Trophoblast cell (in vitro differentiated cells and primary cell): ENCODE measurements at regions not wholly inside any gene's neighbourhood (a gene's known extent, or its start where the extent isn't known, plus 50 kb on each side); places are given as distances from the start of the nearest gene placed in this dataset.

Source experiments
- DNase-seq, 2 donors: peaks; one replicate each; pipeline ENCODE4 v3.0.0-alpha.2; 2016
- H2AFZ ChIP-seq: 2 replicates; pipeline ENCODE4 v1.6.1; 2013; ENCODE audit warnings: low read length, moderate library complexity, mild to moderate bottlenecking; ENCODE audit not compliant: insufficient read depth, poor library complexity
- H2AK5ac ChIP-seq: 2 replicates; pipeline ENCODE4 v1.6.1; 2013; ENCODE audit warnings: mild to moderate bottlenecking, low read length
- H2BK120ac ChIP-seq: 2 replicates; pipeline ENCODE4 v1.6.1; 2013; ENCODE audit warnings: low read length, mild to moderate bottlenecking, moderate library complexity; ENCODE audit not compliant: insufficient read depth, poor library complexity
- H2BK12ac ChIP-seq: 2 replicates; pipeline ENCODE4 v1.6.1; 2013; ENCODE audit warnings: mild to moderate bottlenecking, low read length, moderate library complexity
- H2BK5ac ChIP-seq: 2 replicates; pipeline ENCODE4 v1.6.1; 2013; ENCODE audit warnings: low read length, low read depth, moderate library complexity, mild to moderate bottlenecking; ENCODE audit not compliant: poor library complexity
- H3K14ac ChIP-seq: 2 replicates; pipeline ENCODE4 v1.6.1; 2013; ENCODE audit warnings: mild to moderate bottlenecking, low read length
- H3K18ac ChIP-seq: 2 replicates; pipeline ENCODE4 v1.6.1; 2013; ENCODE audit warnings: mild to moderate bottlenecking, low read length
- H3K23ac ChIP-seq: 2 replicates; pipeline ENCODE4 v1.6.1; 2013; ENCODE audit warnings: low read length
- H3K27ac ChIP-seq: 2 replicates; pipeline ENCODE4 v1.5.1; 2013; ENCODE audit warnings: low read depth, mild to moderate bottlenecking, inconsistent platforms, low read length, moderate library complexity
- H3K27me3 ChIP-seq: 2 replicates; pipeline ENCODE4 v1.6.1; 2013; ENCODE audit warnings: inconsistent platforms, mild to moderate bottlenecking, low read length, moderate library complexity; ENCODE audit not compliant: insufficient read depth
- H3K36me3 ChIP-seq, 2 experiments: 1 replicate in 1 of 2; 2 replicates in 1 of 2; pipeline ENCODE4 v1.6.1; 2013; ENCODE audit warnings: low read length in 2 of 2, mild to moderate bottlenecking in 2 of 2, moderate library complexity in 1 of 2; ENCODE audit not compliant: insufficient read depth in 2 of 2, control insufficient read depth in 1 of 2
- H3K4ac ChIP-seq: 2 replicates; pipeline ENCODE4 v1.6.1; 2013; ENCODE audit warnings: low read depth, mild to moderate bottlenecking, low read length, moderate library complexity
- H3K4me1 ChIP-seq, 2 experiments: 1 replicate in 1 of 2; 2 replicates in 1 of 2; pipeline ENCODE4 v1.6.1; 2013; ENCODE audit warnings: low read length in 2 of 2, mild to moderate bottlenecking in 2 of 2, moderate library complexity in 1 of 2; ENCODE audit not compliant: insufficient read depth in 2 of 2, control insufficient read depth in 1 of 2
- H3K4me2 ChIP-seq: 2 replicates; pipeline ENCODE4 v1.6.1; 2013; ENCODE audit warnings: inconsistent platforms, mild to moderate bottlenecking, low read length, moderate library complexity
- H3K4me3 ChIP-seq: 2 replicates; pipeline ENCODE4 v1.5.1; 2013; ENCODE audit warnings: mild to moderate bottlenecking, low read depth, low read length, inconsistent platforms
- H3K79me1 ChIP-seq: one replicate; pipeline ENCODE4 v1.6.1; 2013; ENCODE audit warnings: low read length
- H3K79me2 ChIP-seq: 2 replicates; pipeline ENCODE4 v1.6.1; 2013; ENCODE audit warnings: low read length, mild to moderate bottlenecking; ENCODE audit not compliant: control insufficient read depth, insufficient read depth, poor library complexity
- H3K9ac ChIP-seq: 2 replicates; pipeline ENCODE4 v1.6.1; 2013; ENCODE audit warnings: mild to moderate bottlenecking, low read length
- H3K9me3 ChIP-seq: 2 replicates; pipeline ENCODE4 v1.6.1; 2013; ENCODE audit warnings: low read depth, mild to moderate bottlenecking, control low read depth, inconsistent platforms, low read length; ENCODE audit not compliant: insufficient read depth
- H4K12ac ChIP-seq: 2 replicates; pipeline ENCODE4 v1.6.1; 2013; ENCODE audit warnings: low read depth, mild to moderate bottlenecking, low read length, moderate library complexity
- H4K8ac ChIP-seq: 2 replicates; pipeline ENCODE4 v1.6.1; 2013; ENCODE audit warnings: low read depth, mild to moderate bottlenecking, low read length, moderate library complexity
- H4K91ac ChIP-seq: one replicate; pipeline ENCODE4 v1.6.1; 2013; ENCODE audit warnings: low read depth, mild to moderate bottlenecking, low read length, moderate library complexity
- WGBS: extraction: QIAGEN DNeasy Blood & Tissue Kit; methylation state at CpG from one replicate; pipeline ENCODE4 v1.1.7; 2013; ENCODE audit warnings: missing lambda C conversion rate; ENCODE audit not compliant: insufficient read length, insufficient coverage; ENCODE audit errors: extremely low coverage; 5-methylcytosine and 5-hydroxymethylcytosine counted together

DNA sequence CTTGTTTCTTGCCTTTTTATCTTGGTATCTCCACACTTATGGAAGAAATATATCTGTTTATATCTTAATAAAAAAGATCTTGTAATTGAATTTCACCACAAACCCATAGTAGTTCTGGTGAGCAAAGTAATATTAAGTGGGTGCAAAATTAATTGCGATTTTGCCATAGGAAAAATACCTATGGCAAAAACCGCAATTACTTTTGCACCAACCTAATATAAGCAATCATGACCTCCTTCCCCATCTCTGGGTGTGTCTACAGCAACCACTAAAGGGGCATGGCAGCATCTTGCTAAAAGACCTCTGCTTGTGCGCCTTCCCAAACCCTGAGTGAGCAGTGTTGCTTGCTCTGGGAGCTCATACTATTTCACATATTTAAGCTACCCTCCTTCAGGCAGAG is 124.2 kb upstream of the GUCY1A1 start:
- Histone ChIP-seq H2BK120ac (no peak overlapping the region), H3K9me3 (peaks cover 2% of the 10 kb centered on the region), H2AFZ (no peak overlapping the region), H4K8ac (no peak overlapping the region), H3K23ac (no peak overlapping the region), H3K14ac (no peak overlapping the region), H4K12ac (no peak overlapping the region), H3K9ac (no peak overlapping the region), H3K27me3 (no peaks in the 10 kb centered on the region), H3K36me3 (no peaks in the 10 kb centered on the region), H2AK5ac (no peak overlapping the region), H3K4me1 (no peaks in the 10 kb centered on the region), H4K91ac (no peak overlapping the region), H2BK5ac (no peak overlapping the region), H3K27ac (no peak overlapping the region), H3K4ac (no peak overlapping the region), H3K4me2 (no peak overlapping the region), H3K79me1 (no peaks in the 10 kb centered on the region), H2BK12ac (no peak overlapping the region), H3K79me2 (no peaks in the 10 kb centered on the region), H3K4me3 (no peak overlapping the region), H3K18ac (no peak overlapping the region)
- no peak for DNase-seq
- WGBS: no CpG with 5 or more reads among the region's 3 CpGs

DNA sequence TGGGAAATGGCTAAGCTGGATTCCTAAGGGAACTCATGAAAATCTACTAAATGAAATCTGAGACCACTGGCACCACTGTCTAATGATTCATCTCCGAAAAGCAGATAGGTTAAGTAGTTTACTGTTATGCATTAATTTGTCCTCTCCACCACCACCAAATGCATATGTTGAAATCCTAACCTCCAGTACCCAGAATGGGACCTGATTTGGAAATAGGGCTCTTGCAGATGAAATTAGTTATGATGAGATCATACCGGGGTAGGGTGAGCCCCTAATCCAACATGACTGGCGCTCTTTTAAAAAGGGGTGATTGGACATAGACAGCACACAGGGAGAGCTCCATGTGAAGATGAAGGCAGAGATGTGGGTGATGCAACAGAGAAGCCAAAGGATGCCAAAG is 124.9 kb upstream of the GUCY1A1 start:
- Histone ChIP-seq H3K4me1 (no peaks in the 10 kb centered on the region), H3K79me2 (no peaks in the 10 kb centered on the region), H3K23ac (no peak overlapping the region), H2BK12ac (no peak overlapping the region), H2AK5ac (no peak overlapping the region), H3K36me3 (no peaks in the 10 kb centered on the region), H3K4ac (no peak overlapping the region), H3K4me3 (no peak overlapping the region), H3K27me3 (no peaks in the 10 kb centered on the region), H3K9me3 (peaks cover 2% of the 10 kb centered on the region), H2AFZ (no peak overlapping the region), H2BK5ac (no peak overlapping the region), H3K14ac (no peak overlapping the region), H3K18ac (no peak overlapping the region), H4K8ac (no peak overlapping the region), H4K12ac (no peak overlapping the region), H3K9ac (no peak overlapping the region), H4K91ac (no peak overlapping the region), H3K79me1 (no peaks in the 10 kb centered on the region), H2BK120ac (no peak overlapping the region), H3K27ac (no peak overlapping the region), H3K4me2 (no peak overlapping the region)
- no peak for DNase-seq
- WGBS: no CpG with 5 or more reads among the region's 3 CpGs

DNA sequence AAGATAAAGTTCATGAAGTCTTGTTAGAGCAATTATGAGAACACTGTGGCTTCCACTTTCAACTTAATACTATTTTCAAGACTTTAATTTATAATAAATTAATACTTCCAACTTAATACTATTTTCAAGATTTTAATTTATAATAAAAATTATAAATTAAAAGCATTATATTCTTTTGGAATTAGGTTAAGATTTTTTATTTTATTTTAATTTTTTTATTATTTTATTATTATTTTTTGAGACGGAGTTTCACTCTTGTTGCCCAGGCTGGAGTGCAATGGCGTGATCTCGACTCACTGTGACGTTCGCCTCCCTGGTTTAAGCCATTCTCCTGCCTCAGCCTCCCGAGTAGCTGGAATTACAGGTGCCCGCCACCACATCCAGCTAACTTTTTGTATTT is 126.0 kb upstream of the GUCY1A1 start:
- Histone ChIP-seq H3K79me1 (no peaks in the 10 kb centered on the region), H3K27me3 (no peaks in the 10 kb centered on the region), H3K36me3 (no peaks in the 10 kb centered on the region)

DNA sequence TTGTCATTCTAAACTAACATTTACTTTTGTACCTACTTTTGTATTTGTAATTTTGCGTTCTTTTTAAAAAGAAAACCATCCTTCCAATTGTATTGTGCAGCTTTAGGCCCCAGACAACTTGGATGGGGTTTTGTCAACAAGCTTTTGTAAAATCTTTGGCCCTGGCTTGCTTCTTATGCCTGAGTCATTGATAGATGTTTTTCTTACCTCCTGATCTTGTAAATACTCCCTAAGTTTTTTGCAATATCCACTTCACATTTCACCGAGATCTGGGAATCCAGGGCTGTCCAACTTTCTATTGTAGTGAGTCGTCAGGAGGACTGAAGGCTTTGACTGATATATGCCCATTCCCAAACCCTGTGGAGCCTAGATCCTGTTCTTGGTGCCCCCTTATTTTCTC is 126.9 kb upstream of the GUCY1A1 start:
- no peak overlapping the region for H3K4me2 ChIP-seq
- no peaks in the 10 kb centered on the region for H3K79me2 ChIP-seq
- no peaks in the 10 kb centered on the region for H3K79me1 ChIP-seq
- no peaks in the 10 kb centered on the region for H3K9me3 ChIP-seq
- no peak for DNase-seq
- H3K36me3 ChIP-seq: no peaks in the 10 kb centered on the region
- no peak overlapping the region for H3K27ac ChIP-seq
- H3K27me3 ChIP-seq: no peaks in the 10 kb centered on the region
- H2BK120ac ChIP-seq: no peak overlapping the region
- WGBS: no CpG with 5 or more reads among the region's 3 CpGs
- no peak overlapping the region for H3K23ac ChIP-seq
- no peak overlapping the region for H4K8ac ChIP-seq
- H3K4me3 ChIP-seq: no peak overlapping the region
- H4K91ac ChIP-seq: no peak overlapping the region
- H2AK5ac ChIP-seq: no peak overlapping the region
- H3K14ac ChIP-seq: no peak overlapping the region
- H3K4me1 ChIP-seq: no peaks in the 10 kb centered on the region
- no peak overlapping the region for H2BK12ac ChIP-seq
- H4K12ac ChIP-seq: no peak overlapping the region
- H3K9ac ChIP-seq: no peak overlapping the region
- H2AFZ ChIP-seq: no peak overlapping the region
- H3K4ac ChIP-seq: no peak overlapping the region
- H2BK5ac ChIP-seq: no peak overlapping the region
- no peak overlapping the region for H3K18ac ChIP-seq

More for the DNA sequence above, 126.0 kb upstream of the GUCY1A1 start:
- H2BK120ac ChIP-seq: no peak overlapping the region
- H2AK5ac ChIP-seq: no peak overlapping the region
- H2BK12ac ChIP-seq: no peak overlapping the region
- no peaks in the 10 kb centered on the region for H3K79me2 ChIP-seq
- no peak overlapping the region for H3K4me2 ChIP-seq
- no CpG with 5 or more reads among the region's 7 CpGs for WGBS
- H3K9me3 ChIP-seq: peaks cover 2% of the 10 kb centered on the region
- H3K4me1 ChIP-seq: no peaks in the 10 kb centered on the region
- no peak overlapping the region for H3K9ac ChIP-seq
- no peak overlapping the region for H3K4me3 ChIP-seq
- no peak overlapping the region for H4K12ac ChIP-seq
- no peak overlapping the region for H3K14ac ChIP-seq
- H3K23ac ChIP-seq: no peak overlapping the region
- H4K91ac ChIP-seq: no peak overlapping the region
- no peak overlapping the region for H3K27ac ChIP-seq
- H3K18ac ChIP-seq: no peak overlapping the region
- no peak overlapping the region for H2BK5ac ChIP-seq
- DNase-seq: no peak
- H3K4ac ChIP-seq: no peak overlapping the region
- no peak overlapping the region for H2AFZ ChIP-seq
- no peak overlapping the region for H4K8ac ChIP-seq
